ENCODE measurements at regions not wholly inside any gene's neighbourhood (a gene's known extent, or its start where the extent isn't known, plus 50 kb on each side); places are given as distances from the start of the nearest gene placed in this dataset.
"Not testable (repeated sequence)": the region's sequence is repeated elsewhere in the genome, so short reads cannot be mapped to it uniquely, and the experiment has no call there.

- no peak for DNase-seq (ENCODE audit: low spot score)
These were observed 54.5 kb upstream of the NOX4 start for GRCh38 chr11:89545691-89546090.

GRCh38 chr11:89555781-89556180, 64.6 kb upstream of the NOX4 start:
- not testable (repeated sequence) for DNase-seq (ENCODE audit: low spot score)

GRCh38 chr11:89556731-89557707, 65.8 kb upstream of the NOX4 start:
- not testable (repeated sequence) for DNase-seq (ENCODE audit: low spot score)

- not testable (repeated sequence) for DNase-seq (ENCODE audit: low spot score)
These were observed 69.4 kb upstream of the NOX4 start for GRCh38 chr11:89560598-89560997.

GRCh38 chr11:89562731-89563130, 71.6 kb upstream of the NOX4 start:
- DNase-seq (ENCODE audit: low spot score) = not testable (repeated sequence)

GRCh38 chr11:89566972-89567371, 75.8 kb upstream of the NOX4 start:
- DNase-seq (ENCODE audit: low spot score) = no peak

GRCh38 chr11:89569387-89569786, 78.2 kb upstream of the NOX4 start:
- not testable (repeated sequence) for DNase-seq (ENCODE audit: low spot score)

GRCh38 chr11:89571706-89572105, 80.5 kb upstream of the NOX4 start:
- DNase-seq (ENCODE audit: low spot score) = not testable (repeated sequence)

GRCh38 chr11:89575846-89576245, 84.7 kb upstream of the NOX4 start:
- not testable (repeated sequence) for DNase-seq (ENCODE audit: low spot score)

- DNase-seq (ENCODE audit: low spot score) = not testable (repeated sequence)
These were observed 86.3 kb upstream of the NOX4 start for GRCh38 chr11:89577428-89577827.

- DNase-seq (ENCODE audit: low spot score) = no peak
These were observed 92.4 kb upstream of the NOX4 start for GRCh38 chr11:89583580-89583979.

GRCh38 chr11:89585046-89585445, 93.9 kb upstream of the NOX4 start:
- DNase-seq (ENCODE audit: low spot score) = not testable (repeated sequence)

GRCh38 chr11:89585471-89585870, 94.3 kb upstream of the NOX4 start:
- DNase-seq (ENCODE audit: low spot score) = not testable (repeated sequence)

- not testable (repeated sequence) for DNase-seq (ENCODE audit: low spot score)
These were observed 98.2 kb upstream of the NOX4 start for GRCh38 chr11:89589413-89589812.

- not testable (repeated sequence) for DNase-seq (ENCODE audit: low spot score)
These were observed 98.9 kb upstream of the NOX4 start for GRCh38 chr11:89590008-89590632.

GRCh38 chr11:89601263-89601662, 108.8 kb upstream of the TRIM77 start:
- DNase-seq (ENCODE audit: low spot score) = not testable (repeated sequence)

GRCh38 chr11:89604281-89604680, 105.8 kb upstream of the TRIM77 start:
- DNase-seq (ENCODE audit: low spot score) = no peak

GRCh38 chr11:89606845-89607244, 103.3 kb upstream of the TRIM77 start:
- DNase-seq (ENCODE audit: low spot score) = not testable (repeated sequence)

- DNase-seq (ENCODE audit: low spot score) = not testable (repeated sequence)
These were observed 102.6 kb upstream of the TRIM77 start for GRCh38 chr11:89607497-89607896.

- DNase-seq (ENCODE audit: low spot score) = no peak
These were observed 101.7 kb upstream of the TRIM77 start for GRCh38 chr11:89608234-89608966.

- DNase-seq (ENCODE audit: low spot score) = no peak
These were observed 98.0 kb upstream of the TRIM77 start for GRCh38 chr11:89612096-89612495.

- no peak for DNase-seq (ENCODE audit: low spot score)
These were observed 96.2 kb upstream of the TRIM77 start for GRCh38 chr11:89613911-89614310.
